HG02642 (cell line): ENCODE measurements at regions not wholly inside any gene's neighbourhood (a gene's known extent, or its start where the extent isn't known, plus 50 kb on each side); places are given as distances from the start of the nearest gene placed in this dataset.
"Not testable (repeated sequence)": the region's sequence is repeated elsewhere in the genome, so short reads cannot be mapped to it uniquely, and the experiment has no call there.

Experiments
- ATAC-seq: cut with Tn5 transposase; IDR thresholded peaks from one replicate; pipeline ENCODE4 v1.9.1; 2021; ENCODE audit warnings: mild to moderate bottlenecking; ENCODE audit not compliant: unreplicated experiment, poor library complexity

DNA sequence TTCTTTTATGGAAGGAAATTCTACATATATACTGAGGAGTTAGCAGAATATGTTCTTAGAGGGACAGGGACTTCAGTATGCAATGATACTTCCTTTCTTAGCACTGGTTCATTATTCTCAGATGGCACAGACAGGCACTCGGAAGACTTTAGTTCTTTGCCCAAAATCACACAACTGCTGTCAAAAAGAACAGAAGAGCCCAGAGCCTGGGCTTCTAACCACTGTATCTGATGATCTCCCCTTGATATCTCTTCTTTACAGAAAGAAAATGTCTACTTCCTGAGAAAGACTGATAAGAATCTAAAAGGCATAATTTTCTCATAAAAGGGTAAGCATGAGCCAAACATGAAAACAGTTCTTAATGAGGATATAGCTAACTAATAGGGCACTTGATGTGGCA is 2034.2 kb upstream of the PRR20A start:
- ATAC-seq, result no peak

DNA sequence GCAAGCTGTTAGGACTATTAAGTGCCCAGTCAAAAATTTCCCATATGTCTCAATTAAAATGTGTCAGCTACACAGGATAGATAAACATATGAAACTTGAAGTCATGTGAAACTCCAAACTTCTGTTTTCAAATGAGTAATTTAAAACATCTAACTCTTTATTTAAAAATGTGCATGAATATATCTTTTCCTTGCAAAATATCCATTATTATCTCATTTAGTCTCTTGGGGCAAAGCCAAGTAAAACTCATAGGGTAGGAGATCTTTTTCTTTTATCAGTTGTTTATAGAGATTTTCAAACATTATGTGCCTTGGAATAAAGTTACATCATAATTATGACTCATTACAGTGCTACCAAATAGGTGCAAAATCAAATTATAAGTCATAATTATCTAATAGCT is 2020.1 kb upstream of the PRR20A start:
- ATAC-seq, result no peak

DNA sequence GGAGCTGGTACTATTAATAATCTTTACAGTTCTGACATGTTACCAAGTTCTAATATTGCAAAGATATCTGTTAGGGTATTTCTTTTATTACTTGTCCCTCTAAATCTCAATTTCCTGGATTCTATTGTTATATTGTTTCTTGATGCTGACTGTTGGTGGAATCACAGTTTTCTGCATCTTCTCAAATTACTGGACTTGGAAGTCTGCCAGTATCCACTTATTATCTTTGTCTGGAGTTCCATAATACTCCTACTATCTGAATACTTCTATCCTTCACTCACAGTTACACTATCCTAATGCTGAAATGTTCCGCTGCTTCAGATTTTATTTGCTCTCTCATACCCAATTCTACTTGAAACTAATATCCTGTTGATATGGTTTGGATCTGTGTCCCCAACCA is 1985.7 kb upstream of the PRR20A start:
- no peak for ATAC-seq

DNA sequence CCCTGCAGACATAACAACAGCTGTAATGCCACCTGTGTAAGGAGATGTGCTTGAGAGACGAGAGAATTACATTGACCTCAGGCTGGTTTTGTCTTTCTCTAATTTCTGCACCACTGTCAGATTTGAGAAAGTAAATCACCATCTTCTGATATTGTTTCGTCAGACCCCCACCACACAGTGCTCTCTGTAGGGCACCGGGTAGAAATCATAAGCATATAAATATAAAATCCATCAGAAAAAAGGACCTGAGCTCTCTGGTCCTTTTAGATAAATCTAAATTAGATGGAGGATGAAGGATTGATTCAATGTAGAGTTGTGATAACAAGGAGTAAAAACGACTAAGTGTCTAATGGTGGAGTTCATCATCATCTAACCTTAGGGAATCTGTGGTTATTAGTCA is 1981.0 kb upstream of the PRR20A start:
- ATAC-seq, result no peak

DNA sequence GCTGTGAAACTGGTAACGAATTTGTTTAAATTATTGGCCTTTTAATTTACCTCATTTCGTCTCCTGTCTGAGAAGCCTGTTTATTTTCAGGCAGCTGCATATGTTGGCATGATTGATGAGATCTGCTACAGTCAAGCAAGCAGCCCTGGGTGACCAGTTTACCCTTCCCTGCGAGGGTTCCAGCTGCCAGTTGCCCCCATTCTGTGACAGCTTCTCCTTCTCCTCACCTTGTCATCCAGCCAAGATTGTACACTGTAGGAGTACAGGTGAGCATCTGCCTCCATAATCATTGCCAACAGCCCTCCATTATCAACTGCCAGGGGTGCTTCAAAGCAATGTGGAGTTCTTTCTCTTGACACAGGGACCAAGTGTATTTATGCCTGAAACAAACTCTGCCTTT is 1979.9 kb upstream of the PRR20A start:
- ATAC-seq, result no peak

DNA sequence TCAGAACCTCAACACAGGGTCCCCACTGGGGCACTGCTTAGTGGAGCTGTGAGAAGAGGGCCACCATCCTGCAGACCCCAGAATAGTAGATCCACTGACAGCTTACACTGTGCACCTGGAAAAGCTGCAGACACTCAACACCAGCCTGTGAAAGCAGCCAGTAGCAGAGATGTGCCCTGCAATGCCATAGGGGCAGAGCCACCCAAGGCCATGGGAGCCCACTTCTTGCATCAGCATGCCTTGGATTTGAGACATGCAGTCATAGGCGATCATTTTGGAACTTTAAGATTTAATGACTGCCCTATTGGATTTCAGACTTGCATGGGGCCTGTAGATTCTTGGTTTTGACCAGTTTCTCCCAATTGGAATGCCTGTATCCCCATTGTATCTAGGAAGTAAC is 1962.1 kb upstream of the PRR20A start:
- not testable (repeated sequence) for ATAC-seq

DNA sequence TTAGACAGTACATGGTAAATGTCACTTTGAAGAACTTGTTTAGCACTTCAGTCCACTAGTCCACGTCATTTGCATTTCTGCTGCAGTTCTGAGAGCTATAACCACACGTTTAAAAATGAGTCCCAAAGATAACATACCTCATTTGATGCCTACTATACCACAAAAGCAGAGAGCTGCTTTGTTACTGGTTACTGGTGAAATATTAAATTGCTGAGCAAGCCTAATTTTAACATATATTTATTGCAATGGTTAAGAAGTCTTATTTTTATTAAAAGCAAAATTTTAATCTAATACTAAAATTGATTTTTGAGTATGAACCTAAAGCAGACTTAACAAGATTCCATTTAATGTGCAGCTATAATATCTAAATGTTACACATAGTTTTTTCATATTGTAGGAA is 1949.7 kb upstream of the PRR20A start:
- ATAC-seq, result no peak

DNA sequence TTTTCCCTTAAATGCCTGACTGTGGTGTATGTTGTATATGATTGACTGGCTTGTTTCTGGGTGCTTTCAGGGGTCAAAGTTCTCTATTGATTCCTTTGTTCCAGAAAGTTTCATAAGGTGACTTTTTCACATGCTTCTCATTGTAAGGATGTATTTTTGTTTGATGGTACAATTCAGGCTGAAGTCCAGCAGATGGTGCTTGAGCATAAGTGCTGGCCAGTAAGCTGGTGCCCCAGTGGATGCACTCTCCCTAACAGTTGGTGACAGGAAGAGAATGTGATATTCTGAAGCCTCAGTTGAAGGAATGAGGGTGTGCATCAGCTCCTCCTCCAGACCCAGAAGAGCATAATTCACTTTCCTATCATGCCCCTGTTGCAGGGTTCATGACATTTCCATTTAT is 1941.6 kb upstream of the PRR20A start:
- ATAC-seq, result no peak

DNA sequence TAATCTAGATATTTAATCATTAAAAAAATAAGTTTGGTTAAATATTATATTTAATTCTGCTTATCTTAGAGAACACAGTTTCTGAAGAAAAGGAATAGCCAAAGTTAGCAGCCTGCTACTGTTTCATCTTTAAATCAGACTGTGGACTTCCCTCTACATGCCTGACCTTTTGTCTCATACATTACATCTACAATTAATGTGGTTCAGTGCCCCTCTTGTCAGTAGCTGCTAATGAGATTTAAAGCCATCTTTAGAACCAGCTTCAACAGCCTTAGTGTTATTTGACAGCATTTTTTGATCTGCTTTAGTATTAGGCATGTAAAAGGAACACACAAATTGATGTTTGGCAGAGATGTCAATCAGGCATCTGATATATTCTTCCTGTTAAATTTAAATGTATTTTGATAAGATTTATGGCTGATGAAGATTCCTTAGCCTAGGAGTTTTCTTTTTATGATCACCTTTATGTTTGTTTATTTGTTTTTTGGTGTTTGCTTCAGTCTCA is 1925.8 kb upstream of the PRR20A start:
- no peak for ATAC-seq

DNA sequence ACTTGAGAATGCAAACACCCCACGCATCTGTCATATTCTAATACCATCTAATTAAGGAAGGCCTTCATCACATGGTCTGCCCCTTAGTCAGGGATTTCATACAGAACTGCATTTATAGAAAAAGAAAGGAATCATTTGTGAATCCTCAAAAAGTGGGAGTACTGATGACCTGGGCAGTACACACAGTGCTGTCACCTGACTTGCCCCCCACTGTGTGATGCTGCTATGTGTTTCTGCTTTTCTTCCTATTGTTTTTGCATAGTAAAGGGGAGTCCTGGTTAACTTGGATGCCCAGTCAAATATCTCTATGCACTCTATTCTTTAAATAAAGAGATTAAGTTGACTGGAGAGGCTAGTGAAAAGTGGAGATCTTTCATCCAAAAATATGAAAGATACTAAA is 1921.2 kb upstream of the PRR20A start:
- ATAC-seq, result no peak

DNA sequence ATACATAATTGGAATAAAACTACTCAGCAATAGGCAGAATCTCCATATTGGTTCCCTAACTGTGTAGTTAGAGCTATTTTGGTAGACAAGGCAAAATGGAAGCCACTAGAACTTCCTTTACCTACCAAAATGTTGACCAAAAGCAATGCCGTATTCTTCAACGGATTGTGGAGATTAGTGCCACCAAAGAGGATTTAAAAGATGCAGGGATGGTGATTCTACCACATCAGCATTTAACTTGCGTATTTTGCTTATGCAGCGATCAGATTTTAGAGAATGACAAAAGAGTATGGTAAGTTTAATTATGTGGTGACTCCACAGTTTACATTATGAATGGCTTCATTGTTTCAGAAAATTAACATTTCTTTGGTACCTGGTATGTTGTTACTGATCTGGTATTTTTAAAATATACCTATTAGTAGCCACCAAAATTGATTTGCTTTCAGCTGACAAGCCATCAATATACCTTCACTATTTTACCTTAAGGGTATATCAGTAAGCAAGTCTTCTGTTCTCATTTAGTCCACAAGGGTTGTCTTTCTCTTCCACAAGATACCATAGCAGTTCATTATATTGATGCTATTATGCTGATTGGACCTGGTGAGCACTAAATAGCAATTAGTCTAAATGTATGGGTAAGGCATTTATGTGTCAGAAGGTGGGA is 1910.7 kb upstream of the PRR20A start:
- no peak for ATAC-seq

DNA sequence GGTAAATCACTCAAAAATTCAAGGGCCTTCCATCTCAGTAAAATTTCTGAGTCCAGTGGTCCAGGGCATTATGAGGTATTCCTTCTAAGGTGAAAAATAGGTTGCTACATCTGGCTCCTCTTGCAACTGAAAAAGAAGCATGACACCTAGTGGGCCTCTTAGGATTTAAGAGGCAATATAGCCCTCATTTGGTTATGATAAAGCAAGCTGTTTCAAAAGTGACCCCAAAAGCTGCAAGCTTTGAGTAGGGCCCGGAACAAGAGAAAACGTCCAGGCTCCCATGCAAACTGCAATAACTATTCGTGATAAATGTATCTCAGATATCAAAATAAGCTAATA is 1910.2 kb upstream of the PRR20A start:
- ATAC-seq, result no peak

DNA sequence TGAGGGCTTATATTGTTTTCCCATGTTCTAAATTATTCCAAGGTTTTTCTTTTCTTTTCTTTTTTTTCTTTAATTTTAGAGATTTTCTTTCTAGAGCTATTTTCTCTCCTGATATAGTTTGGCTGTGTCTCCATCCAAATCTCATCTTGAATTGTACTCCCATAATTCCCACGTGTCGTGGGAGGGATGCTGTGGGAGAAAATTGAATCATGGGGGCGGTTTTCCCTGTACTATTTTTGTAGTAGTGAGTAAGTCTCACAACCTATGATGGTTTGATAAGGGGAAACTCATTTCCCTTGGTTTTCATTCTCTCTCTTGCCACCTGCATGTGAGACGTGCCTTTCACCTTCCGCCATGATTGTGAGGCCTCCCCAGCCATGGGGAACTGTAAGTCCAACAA is 1906.4 kb upstream of the PRR20A start:
- no peak for ATAC-seq

DNA sequence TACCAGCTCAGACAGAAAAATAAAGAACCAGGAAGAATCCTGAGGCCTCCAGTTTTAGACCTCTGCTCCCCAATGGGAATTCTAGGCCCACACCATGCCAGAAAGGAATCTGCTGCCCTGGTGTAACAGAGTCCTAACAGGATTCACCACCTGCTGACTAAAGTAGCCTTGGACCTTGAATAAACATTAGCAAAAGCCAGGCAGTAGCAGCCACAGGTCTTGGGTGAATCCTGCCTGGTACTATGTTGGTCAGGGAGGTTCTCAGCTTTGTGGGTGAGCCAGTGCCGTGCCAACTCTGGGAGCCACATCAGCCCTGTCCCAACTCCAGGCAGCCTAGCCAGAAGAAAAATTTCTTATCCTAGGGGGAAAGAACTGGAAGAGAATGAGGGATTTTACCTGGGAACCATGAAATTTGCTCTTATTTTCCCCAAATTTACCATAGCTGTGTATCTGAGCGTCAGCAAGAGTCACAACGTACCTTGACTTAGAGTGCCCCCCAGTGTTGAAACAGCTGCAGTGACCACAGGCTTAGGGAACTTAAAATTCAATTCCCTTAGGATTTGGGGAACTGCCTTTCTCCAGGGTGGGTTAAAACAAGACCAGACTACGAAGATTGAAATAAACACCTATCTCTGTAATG is 1895.6 kb upstream of the PRR20A start:
- ATAC-seq, result no peak

DNA sequence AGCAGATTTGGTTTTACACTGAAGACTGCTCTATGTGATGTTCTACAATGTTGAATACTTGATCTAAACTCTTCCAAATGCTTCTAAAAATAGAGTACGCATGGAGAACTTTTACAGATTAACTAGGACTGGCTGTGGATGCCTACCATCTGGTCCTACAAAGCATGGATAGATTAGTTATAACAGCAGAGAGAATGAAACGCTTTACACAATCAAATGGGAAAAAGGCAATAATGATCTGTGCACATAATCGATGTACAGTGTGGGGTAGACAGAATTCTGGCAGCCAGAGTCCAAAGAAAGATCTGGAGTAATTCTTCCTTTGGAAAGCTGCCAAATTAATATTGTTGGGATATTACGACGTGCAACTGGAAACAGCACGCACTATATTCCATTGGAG is 1885.5 kb upstream of the PRR20A start:
- no peak for ATAC-seq

DNA sequence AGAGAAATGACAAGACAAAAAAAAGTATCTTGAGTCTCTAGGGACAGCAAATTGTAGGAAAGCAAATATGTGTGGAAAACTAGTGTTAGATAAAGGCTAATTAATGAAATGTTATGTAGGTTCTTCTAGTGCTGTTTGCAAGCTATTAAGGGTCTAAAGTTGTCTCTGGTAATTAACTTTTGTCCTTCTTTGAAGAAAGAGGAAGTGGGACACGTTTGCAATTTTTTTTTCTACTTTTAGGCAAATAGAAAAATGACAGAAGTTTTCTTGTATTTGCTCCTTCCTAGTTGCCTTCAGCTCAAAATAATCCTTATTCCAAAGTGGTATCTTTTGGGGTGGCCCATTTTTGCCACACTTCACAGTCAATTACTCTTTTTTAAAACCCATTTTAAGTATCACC is 1877.7 kb upstream of the PRR20A start:
- no peak for ATAC-seq

DNA sequence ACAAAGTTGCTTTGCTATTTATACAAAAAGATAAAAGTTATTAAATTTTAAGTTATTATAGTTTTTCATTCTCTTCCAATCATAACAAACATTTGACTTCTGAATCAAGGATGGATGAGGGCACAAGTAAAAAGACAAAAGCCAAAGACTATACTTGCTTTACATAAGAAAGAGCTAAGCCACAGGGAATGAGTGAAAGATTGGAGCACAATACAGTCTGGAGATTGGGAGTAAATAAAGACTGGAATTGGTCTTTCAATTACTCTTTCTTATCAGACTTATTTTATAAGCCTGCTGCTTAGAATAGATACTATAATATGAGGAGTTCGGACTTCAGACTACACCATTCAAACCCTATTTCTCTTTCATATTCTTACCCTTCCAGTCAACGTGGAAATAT is 1874.1 kb upstream of the PRR20A start:
- no peak for ATAC-seq

DNA sequence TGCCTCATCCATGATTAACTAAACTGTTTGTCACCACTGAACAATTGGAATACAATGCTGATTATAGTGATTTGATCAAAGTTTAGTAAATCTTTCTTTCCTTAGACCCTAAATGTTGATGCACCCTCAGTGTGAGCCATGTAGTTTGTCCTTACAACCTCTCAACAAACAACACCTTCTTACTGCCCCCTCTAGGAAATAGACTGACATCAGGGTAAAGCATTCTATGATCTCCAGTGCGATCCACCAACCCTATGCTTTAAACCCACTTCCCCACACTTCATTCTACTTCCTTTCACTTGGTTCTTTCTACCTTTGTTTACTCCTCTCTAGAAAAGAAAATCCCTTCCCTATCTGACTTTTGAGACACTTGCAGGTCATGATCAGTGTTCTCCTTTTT is 1842.5 kb upstream of the PRR20A start:
- no peak for ATAC-seq

DNA sequence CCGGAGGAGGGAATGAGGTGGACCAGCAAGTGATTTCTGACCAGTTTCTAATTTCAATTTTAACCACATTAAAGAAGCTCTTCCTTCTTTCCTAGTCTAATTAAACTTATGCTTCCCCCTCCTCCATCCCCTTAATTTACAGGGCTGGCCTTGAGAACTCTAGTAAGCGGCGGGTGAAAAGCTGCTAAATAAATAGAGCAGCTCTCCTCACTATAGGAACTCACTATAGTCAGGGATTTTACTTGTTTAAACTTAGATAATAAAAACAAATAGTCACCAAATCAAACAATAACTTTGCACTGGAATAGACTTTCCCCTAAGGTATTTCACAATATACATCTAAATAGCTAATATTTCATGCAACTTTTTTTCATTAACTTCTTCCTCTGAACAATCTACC is 1838.2 kb upstream of the PRR20A start:
- ATAC-seq, result no peak

DNA sequence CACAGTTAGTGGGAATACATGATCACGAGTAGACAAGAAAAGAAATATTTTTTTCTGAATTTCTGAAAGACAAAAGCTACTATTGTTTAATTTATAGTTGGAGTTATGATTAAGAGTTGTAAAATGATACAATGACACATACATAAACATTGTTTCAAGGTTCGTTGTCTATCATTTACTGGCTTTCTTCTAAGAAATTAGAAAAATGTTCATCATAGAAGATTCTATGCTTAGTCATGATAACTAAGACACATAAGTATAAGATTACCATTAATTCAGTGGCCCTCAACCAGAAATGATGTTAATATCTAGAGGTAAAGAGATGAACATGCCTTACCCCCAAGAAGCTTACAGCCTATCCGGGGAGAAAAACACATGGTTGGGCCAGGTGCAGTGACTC is 1832.8 kb upstream of the PRR20A start:
- no peak for ATAC-seq

DNA sequence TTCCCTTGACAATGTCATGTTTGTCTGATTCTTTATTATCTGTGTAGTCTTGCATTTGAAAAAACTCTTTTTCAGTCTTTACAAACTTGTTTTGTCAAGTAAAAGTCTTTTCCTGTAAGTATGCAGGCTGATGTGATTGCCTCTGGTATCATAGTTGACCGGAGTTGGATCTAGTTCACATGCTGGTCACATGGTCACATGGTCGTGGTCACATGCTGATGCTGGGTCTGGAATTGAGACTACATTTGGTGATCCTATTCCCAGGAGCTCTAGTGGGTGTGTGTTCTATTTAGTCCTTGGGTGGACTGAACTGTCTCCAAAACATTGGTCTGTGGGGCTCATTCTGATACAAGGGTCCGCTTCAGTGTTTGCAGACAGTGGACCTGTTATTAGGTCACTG is 1798.8 kb upstream of the PRR20A start:
- no peak for ATAC-seq

DNA sequence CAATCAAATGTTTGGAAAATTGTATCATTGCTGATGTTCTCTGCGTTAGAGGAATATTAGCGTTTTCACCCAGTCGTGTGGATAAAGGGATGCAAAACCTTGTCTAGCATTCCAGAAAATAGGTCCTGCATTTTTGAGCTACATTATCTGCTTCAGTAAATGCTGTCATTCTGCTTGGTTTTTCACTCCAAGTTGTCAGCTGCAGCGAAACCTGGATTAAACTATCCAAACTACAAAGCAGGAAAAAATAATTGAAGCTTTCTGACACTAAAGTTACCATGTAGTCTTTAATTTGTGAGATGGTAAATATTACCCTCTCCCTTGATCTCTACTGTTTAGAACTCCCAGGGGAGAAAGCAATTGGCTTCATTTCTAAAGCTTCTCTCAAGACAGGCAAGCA is 1795.5 kb upstream of the PRR20A start:
- no peak for ATAC-seq
